GM12872 (cell line): ENCODE measurements at regions not wholly inside any gene's neighbourhood (a gene's known extent, or its start where the extent isn't known, plus 50 kb on each side); places are given as distances from the start of the nearest gene placed in this dataset.

Experiments used
- TF ChIP-seq, protein P1 (sequence below): IDR thresholded peaks from 3 replicates; pipeline ENCODE4 v1.5.1; 2011; ENCODE audit warnings: low read depth, mild to moderate bottlenecking, low read length, moderate library complexity; ENCODE audit not compliant: insufficient read depth

DNA sequence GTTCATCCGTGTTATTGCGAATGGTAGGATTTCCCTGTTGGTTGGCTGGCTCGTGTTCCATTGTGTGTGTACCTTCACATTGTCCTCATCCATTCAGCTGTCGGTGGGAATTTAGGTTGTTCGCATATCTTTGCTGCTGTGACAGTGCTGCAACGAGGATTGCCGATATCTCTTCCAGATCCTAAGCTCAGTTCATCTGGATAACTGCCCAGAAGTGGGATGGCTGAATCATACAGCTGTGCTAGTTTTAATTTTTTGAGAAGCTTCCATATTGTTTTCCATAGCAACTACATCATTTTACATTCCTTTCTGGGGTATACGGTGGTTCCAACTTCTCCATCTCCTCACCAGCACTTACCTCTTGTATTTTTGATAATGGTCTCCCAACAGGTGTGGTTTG, 292.8 kb upstream of the SFSWAP start:
- TF ChIP-seq, protein P1, sequence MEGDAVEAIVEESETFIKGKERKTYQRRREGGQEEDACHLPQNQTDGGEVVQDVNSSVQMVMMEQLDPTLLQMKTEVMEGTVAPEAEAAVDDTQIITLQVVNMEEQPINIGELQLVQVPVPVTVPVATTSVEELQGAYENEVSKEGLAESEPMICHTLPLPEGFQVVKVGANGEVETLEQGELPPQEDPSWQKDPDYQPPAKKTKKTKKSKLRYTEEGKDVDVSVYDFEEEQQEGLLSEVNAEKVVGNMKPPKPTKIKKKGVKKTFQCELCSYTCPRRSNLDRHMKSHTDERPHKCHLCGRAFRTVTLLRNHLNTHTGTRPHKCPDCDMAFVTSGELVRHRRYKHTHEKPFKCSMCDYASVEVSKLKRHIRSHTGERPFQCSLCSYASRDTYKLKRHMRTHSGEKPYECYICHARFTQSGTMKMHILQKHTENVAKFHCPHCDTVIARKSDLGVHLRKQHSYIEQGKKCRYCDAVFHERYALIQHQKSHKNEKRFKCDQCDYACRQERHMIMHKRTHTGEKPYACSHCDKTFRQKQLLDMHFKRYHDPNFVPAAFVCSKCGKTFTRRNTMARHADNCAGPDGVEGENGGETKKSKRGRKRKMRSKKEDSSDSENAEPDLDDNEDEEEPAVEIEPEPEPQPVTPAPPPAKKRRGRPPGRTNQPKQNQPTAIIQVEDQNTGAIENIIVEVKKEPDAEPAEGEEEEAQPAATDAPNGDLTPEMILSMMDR, result no peak

DNA sequence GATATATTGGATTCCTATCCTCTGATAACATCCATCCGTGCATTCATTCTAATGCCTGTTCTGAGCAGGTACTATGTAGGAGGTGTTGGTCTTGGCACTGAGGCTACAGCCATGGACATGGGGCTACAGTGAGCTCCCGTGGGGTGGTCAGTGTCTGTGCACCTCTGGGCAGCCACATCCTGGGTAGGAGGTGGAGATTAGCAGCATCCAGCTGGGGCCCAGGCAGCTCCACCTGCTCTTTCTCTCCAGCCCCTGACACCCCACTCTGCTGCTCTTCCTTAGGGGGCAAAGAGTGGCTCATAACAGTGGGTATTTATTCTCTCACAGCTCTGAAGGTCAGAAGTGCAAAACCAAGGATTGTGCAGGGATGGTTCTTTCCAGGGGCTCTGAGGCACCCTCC, 292.0 kb upstream of the SFSWAP start:
- TF ChIP-seq, protein P1, result no peak

DNA sequence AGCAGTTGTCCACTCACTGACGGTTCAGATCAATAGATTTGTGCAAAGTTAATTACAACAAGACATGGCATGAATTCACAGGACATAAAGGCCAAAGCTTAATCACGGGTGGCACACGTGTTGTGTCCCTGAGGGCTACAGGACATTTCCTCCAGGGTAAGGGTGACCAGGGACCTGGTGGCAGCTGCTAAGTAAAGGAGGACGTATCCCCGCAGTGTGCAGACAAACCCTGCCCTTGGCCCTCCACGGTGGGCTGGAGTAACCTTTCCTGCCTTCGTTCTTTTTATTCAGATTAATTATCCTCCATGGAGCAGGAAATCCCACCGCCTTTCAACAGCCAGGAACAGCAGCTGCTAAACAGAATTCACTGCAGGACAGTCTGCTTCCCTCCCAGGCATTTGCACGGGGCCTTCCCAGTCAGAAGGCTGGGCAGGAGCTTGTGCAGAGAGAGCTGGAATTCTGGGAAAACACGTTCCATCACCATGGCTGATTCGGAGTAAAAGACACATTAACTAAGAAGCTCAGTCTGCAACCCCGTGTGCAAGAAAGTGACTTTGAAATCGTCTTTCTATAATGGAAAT, 289.9 kb upstream of the SFSWAP start:
- TF ChIP-seq, protein P1, result no peak

DNA sequence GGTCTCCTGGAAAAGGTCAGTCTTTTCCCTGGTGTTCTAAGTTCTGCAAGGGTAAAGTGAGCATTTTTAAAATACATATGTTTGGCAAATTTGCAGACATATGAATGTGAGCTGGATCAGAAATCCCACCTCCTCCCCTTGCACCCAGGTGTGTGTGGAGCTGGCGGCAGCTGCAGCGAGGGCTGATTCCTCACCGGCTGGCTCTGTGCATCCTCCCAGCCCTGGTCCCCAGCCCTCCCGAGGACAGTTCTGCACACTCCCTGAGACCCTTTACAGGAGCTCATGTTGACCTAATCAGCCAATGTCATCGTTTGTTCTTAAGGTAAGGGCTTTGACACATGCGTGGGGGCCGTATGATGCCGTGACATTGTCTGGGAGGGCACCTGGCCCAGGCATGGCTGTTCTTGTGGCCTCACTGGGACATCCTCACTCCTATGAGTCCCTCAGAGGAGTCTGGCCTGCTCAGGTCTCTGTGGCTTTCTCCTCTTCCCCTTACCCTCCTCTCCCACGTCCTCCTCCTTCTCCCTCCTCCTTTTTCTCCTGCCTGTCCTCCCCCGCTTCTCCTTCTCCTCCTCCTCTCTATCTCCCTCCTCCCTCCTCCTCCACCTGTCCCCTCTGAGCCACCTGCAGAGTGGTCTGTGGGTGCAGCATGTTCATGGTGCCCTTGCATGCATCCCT, 289.2 kb upstream of the SFSWAP start:
- TF ChIP-seq, protein P1, result no peak

DNA sequence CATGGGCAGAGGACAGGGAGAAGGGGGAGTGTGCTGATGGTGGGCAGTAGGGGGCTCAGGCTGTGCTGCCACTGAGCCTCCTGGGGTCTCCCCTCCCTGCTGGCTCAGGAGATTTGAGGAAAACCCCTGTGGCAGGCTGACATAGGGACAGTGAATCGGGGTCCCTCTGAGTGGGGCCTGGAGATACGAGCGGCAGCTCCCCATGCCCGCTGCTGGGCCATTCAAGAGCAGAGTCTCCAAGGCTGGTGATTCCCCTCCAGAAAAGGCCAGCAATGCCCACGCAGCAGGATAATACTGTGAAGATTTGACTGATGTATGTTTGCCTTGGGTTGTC, 288.7 kb upstream of the SFSWAP start:
- TF ChIP-seq, protein P1, result no peak

DNA sequence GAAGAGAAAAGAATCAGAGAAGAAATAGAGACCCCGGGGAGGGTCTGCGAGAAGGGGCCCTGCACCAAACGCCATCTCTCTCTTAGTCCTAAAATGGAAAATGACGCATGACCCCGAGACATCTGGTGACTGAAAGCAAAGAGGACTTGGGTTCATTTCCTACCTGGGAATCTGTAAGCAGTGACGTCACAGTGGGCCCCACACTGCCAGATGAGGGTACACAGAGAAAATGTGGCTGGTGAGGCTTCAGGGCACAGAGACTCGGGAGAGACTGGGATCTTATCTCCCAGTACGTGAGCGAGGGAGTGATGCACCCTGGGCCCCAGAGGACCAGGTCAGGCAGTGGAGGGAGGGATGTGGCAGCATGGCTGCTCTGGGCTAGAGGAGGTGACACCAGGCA, 288.1 kb upstream of the SFSWAP start:
- TF ChIP-seq, protein P1, result no peak

DNA sequence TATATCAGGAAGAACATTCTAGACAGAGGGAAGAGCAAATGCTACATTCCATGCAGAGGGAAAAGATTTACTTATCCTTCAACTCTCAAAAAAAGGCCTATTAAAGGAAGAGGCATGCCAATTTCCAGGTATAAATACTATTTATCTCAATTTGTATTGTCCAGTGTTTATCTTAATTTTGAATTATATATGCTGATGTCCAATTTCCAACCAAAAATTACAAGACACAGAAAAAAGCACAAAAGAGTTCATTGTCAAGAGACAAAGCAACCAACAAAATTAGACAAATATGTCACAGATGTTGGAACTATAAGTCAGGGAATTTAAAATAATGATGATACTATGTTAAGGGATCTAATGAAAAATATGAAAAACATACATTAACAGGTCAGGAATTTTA, 286.6 kb upstream of the SFSWAP start:
- TF ChIP-seq, protein P1, result no peak
